ENCODE measurements at regions not wholly inside any gene's neighbourhood (a gene's known extent, or its start where the extent isn't known, plus 50 kb on each side); places are given as distances from the start of the nearest gene placed in this dataset.
"Not testable (repeated sequence)": the region's sequence is repeated elsewhere in the genome, so short reads cannot be mapped to it uniquely, and the experiment has no call there.

DNA sequence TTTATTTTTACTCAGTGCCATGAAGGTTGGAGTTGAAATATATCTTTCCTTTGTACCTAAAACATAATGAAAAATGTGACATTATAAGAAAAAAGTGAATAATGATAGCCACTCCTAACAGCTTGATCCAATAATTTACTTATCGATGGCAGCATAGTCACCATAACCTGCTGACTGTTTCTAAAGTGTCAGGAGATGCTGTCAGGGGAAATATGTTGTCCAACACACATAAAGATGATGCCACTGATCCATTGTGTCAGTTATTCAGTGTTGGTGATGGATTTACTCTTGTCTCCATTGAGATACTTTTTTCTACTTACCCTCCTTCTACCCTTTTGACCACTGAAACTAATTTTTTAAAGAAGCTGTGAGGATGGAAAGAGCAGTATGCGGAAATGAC is 1006.9 kb upstream of the TMEFF2 start:
- Histone ChIP-seq H3K4me2 (ENCODE audit: low read depth, low read length) (no peak overlapping the region), H3K27me3 (replicated peaks; ENCODE audit: insufficient read depth, low read length) (no peaks in the 10 kb centered on the region), H3F3A (ENCODE audit: insufficient read depth, low read length) (no peaks in the 10 kb centered on the region), H3K36me3 (replicated peaks; ENCODE audit: insufficient read depth, low read length) (no peaks in the 10 kb centered on the region), H2AFZ (ENCODE audit: low read length) (no peak overlapping the region), H3K79me2 (ENCODE audit: low read length) (no peaks in the 10 kb centered on the region), H3K4me3 (ENCODE audit: low read length) (no peak overlapping the region), H4K20me1 (ENCODE audit: insufficient read depth, low read length) (no peaks in the 10 kb centered on the region), H3K27ac (ENCODE audit: low read length) (no peak overlapping the region), H3K4me1 (ENCODE audit: low read length) (no peaks in the 10 kb centered on the region), H3K9ac (ENCODE audit: low read length) (no peak overlapping the region), H3K9me2 (replicated peaks; ENCODE audit: insufficient read depth, low read length) (no peaks in the 10 kb centered on the region), H3K9me3 (replicated peaks; ENCODE audit: insufficient read depth, low read length) (no peaks in the 10 kb centered on the region)
- no peak for DNase-seq
- TF ChIP-seq, protein P1, sequence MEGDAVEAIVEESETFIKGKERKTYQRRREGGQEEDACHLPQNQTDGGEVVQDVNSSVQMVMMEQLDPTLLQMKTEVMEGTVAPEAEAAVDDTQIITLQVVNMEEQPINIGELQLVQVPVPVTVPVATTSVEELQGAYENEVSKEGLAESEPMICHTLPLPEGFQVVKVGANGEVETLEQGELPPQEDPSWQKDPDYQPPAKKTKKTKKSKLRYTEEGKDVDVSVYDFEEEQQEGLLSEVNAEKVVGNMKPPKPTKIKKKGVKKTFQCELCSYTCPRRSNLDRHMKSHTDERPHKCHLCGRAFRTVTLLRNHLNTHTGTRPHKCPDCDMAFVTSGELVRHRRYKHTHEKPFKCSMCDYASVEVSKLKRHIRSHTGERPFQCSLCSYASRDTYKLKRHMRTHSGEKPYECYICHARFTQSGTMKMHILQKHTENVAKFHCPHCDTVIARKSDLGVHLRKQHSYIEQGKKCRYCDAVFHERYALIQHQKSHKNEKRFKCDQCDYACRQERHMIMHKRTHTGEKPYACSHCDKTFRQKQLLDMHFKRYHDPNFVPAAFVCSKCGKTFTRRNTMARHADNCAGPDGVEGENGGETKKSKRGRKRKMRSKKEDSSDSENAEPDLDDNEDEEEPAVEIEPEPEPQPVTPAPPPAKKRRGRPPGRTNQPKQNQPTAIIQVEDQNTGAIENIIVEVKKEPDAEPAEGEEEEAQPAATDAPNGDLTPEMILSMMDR (IDR thresholded peaks at IDR 0.05; ENCODE audit: low read length), result no peak
- TF ChIP-seq EZH2 (optimal IDR thresholded peaks at IDR 0.05; ENCODE audit: low read depth, low read length) (no peak), EZH2phosphoT487 (IDR thresholded peaks at IDR 0.05; ENCODE audit: low read length) (no peak)

DNA sequence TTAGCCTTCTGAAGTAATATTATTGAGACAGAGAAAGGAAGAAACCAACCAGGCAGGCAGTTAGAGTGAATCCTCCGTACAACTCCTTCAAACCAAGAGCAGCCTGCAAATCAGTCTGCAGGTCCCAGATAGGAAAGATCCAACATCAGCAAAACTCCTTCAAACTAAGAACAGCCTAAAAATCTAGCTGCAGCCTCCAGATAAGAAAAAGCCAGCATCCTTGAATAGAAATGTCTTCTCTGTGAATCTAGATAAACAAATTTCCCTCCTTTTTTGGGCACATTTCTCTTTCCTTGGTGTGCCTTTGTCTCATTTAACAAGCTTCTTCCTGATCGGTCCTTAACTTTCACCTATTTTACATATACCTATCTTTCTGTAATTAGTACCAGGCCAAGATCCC is 1004.6 kb upstream of the TMEFF2 start:
- no peaks in the 10 kb centered on the region for H3K79me2 ChIP-seq (ENCODE audit: low read length)
- no peak overlapping the region for H3K9ac ChIP-seq (ENCODE audit: low read length)
- no peaks in the 10 kb centered on the region for H3K9me3 ChIP-seq (replicated peaks; ENCODE audit: insufficient read depth, low read length)
- no peaks in the 10 kb centered on the region for H4K20me1 ChIP-seq (ENCODE audit: insufficient read depth, low read length)
- no peaks in the 10 kb centered on the region for H3K27me3 ChIP-seq (replicated peaks; ENCODE audit: insufficient read depth, low read length)
- TF ChIP-seq EZH2 (optimal IDR thresholded peaks at IDR 0.05; ENCODE audit: low read depth, low read length) (no peak), EZH2phosphoT487 (IDR thresholded peaks at IDR 0.05; ENCODE audit: low read length) (no peak)
- TF ChIP-seq, protein P1 (IDR thresholded peaks at IDR 0.05; ENCODE audit: low read length), result no peak
- no peaks in the 10 kb centered on the region for H3F3A ChIP-seq (ENCODE audit: insufficient read depth, low read length)
- no peak overlapping the region for H3K4me2 ChIP-seq (ENCODE audit: low read depth, low read length)
- H3K9me2 ChIP-seq (replicated peaks; ENCODE audit: insufficient read depth, low read length), result no peaks in the 10 kb centered on the region
- no peaks in the 10 kb centered on the region for H3K36me3 ChIP-seq (replicated peaks; ENCODE audit: insufficient read depth, low read length)
- no peaks in the 10 kb centered on the region for H3K4me1 ChIP-seq (ENCODE audit: low read length)
- no peak overlapping the region for H2AFZ ChIP-seq (ENCODE audit: low read length)
- DNase-seq, result no peak
- no peak overlapping the region for H3K4me3 ChIP-seq (ENCODE audit: low read length)
- no peak overlapping the region for H3K27ac ChIP-seq (ENCODE audit: low read length)

DNA sequence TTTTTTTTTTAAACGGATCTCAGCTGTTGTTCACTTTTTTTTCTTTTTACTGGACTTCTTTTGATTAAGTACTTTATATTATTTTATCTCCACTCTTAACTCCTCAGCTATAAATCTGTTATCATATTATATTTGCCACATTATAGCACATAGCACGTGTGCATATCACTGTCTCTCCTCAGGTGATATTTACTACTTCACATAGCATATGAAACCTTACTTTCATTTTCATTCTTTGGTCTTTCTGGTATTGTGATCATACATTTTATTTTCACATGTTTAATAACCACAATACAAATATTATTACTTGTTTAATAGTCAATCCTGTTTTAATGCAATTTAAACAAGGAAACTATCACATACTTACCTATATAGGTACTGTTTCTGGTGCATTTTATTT is 993.1 kb upstream of the TMEFF2 start:
- Histone ChIP-seq H3K4me2 (ENCODE audit: low read depth, low read length) (peak overlapping the region; percentile 61), H3K27ac (ENCODE audit: low read length) (no peak overlapping the region), H3K9me3 (replicated peaks; ENCODE audit: insufficient read depth, low read length) (no peaks in the 10 kb centered on the region), H3K4me1 (ENCODE audit: low read length) (no peaks in the 10 kb centered on the region), H3K79me2 (ENCODE audit: low read length) (no peaks in the 10 kb centered on the region), H4K20me1 (ENCODE audit: insufficient read depth, low read length) (no peaks in the 10 kb centered on the region), H3K27me3 (replicated peaks; ENCODE audit: insufficient read depth, low read length) (no peaks in the 10 kb centered on the region), H3F3A (ENCODE audit: insufficient read depth, low read length) (no peaks in the 10 kb centered on the region), H3K36me3 (replicated peaks; ENCODE audit: insufficient read depth, low read length) (no peaks in the 10 kb centered on the region), H3K4me3 (ENCODE audit: low read length) (peak overlapping the region; percentile 19; the same call in 1 of the 2 replicates), H3K9ac (ENCODE audit: low read length) (no peak overlapping the region), H3K9me2 (replicated peaks; ENCODE audit: insufficient read depth, low read length) (no peaks in the 10 kb centered on the region), H2AFZ (ENCODE audit: low read length) (peak overlapping the region; percentile 1; the same call in 1 of the 2 replicates)
- TF ChIP-seq EZH2 (optimal IDR thresholded peaks at IDR 0.05; ENCODE audit: low read depth, low read length), result no peak
- TF ChIP-seq, protein P1 (IDR thresholded peaks at IDR 0.05; ENCODE audit: low read length), result no peak
- no peak for TF ChIP-seq EZH2phosphoT487 (IDR thresholded peaks at IDR 0.05; ENCODE audit: low read length)
- peak; percentile 47 for DNase-seq

DNA sequence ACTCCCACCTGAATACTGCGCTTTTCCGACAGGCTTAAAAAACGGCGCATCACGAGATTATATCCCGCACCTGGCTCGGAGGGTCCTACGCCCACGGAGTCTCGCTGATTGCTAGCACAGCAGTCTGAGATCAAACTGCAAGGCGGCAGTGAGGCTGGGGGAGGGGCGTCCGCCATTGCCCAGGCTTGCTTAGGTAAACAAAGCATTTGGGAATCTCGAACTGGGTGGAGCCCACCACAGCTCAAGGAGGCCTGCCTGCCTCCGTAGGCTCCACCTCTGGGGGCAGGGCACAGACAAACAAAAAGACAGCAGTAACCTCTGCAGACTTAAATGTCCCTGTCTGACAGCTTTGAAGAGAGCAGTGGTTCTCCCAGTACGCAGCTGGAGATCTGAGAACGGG is 976.2 kb upstream of the TMEFF2 start:
- H3K4me3 ChIP-seq (ENCODE audit: low read length); H3K27ac ChIP-seq (ENCODE audit: low read length); H4K20me1 ChIP-seq (ENCODE audit: insufficient read depth, low read length); H3K9ac ChIP-seq (ENCODE audit: low read length); H3K4me2 ChIP-seq (ENCODE audit: low read depth, low read length); H2AFZ ChIP-seq (ENCODE audit: low read length); DNase-seq; H3K36me3 ChIP-seq (replicated peaks; ENCODE audit: insufficient read depth, low read length); H3K27me3 ChIP-seq (replicated peaks; ENCODE audit: insufficient read depth, low read length); H3K9me3 ChIP-seq (replicated peaks; ENCODE audit: insufficient read depth, low read length); H3K9me2 ChIP-seq (replicated peaks; ENCODE audit: insufficient read depth, low read length); H3K79me2 ChIP-seq (ENCODE audit: low read length); H3F3A ChIP-seq (ENCODE audit: insufficient read depth, low read length); H3K4me1 ChIP-seq (ENCODE audit: low read length): not testable (repeated sequence)
